Posterior vena cava (tissue), 2 donors: ENCODE measurements at regions not wholly inside any gene's neighbourhood (a gene's known extent, or its start where the extent isn't known, plus 50 kb on each side); places are given as distances from the start of the nearest gene placed in this dataset.
"Not testable (repeated sequence)": the region's sequence is repeated elsewhere in the genome, so short reads cannot be mapped to it uniquely, and the experiment has no call there.

Experiments
- DNase-seq: peaks from one replicate; pipeline ENCODE4 v3.0.0-alpha.2; 2020; ENCODE audit warnings: low spot score
- intact Hi-C, 2 donors: fragments of 100-400 bp; cut with DNase I; formaldehyde crosslinking; loops; one replicate each; pipeline versions ENCODE4 v1.14.1 to v1.14.2; 2022 to 2023
- donor health status: DM: yes; HTN: yes; CAD: no.
- donor health status: DM: yes; HTN: yes; CAD: no.

DNA sequence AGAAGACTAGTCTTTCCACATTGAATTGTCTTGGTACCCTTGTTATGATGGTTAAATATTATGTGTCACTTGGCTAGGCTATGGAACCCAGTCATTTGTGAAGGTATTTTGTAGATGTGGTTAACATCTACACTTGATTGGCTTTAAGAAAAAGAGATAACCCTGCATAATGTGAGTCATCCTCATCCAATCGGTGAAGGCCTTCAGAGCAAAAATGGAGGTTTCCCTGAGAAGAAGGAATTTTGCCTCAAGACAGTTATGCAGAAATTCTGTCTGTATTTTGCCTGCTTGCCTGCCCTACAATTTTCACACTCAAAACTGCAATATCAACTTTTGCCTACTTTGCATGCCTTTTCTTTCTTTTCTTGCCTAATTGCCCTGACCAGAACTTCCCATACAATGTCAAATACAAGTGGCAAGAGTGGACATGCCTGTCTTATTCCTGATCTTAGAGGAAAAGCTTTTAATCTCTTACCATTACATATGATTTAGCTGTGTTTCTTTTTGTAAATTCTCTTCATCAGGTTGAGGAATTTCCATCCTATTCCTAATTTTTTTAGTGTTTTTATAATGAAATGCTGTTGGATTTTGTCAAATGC lies 84.6 kb upstream of the CDC42EP3 start:
- intact Hi-C loops, DNase-seq: not testable (repeated sequence)

DNA sequence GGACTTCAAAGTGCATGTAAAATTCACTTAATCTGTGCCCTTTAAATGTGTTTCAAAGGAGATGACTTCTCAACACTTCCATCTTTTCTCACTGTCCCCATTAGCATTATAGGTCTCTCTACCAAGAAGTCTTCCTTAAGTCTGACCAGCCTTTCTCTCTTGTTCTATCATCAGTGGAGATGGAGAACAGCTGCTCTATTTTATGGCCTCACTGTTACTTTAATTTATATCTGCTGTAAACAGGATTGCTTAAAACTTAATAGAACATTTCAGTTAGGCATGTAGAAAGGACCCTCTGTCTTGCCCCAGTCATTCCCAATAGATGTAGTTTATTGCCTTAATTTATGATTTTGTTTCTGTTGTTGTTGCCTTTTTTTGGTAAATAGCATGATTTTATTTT lies 86.0 kb upstream of the CDC42EP3 start:
- intact Hi-C loops = not testable (repeated sequence)

DNA sequence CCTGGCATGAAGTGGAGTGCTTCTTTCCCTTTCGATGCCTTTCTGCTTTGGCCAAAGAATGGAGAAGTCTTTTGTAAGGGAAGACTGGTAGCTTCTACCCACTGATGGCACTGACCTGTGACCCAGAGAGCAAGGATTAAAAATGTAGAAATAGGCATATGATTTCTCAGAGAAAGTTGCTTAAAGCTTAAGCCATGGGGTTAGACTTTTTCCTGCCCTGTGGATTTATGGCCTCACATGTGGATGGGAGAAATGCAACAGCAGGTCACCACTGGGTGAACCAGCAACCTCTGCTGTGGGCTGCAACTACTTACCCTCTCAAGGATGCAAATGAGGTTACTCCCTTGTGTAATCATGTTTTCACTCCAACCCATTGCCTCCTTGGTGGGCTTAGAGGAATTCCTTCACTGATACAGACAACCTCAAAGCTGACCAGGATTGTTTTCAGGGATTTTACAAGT lies 86.7 kb upstream of the CDC42EP3 start:
- not testable (repeated sequence) for DNase-seq

More for the DNA sequence above, 86.0 kb upstream of the CDC42EP3 start:
- DNase-seq = not testable (repeated sequence)

DNA sequence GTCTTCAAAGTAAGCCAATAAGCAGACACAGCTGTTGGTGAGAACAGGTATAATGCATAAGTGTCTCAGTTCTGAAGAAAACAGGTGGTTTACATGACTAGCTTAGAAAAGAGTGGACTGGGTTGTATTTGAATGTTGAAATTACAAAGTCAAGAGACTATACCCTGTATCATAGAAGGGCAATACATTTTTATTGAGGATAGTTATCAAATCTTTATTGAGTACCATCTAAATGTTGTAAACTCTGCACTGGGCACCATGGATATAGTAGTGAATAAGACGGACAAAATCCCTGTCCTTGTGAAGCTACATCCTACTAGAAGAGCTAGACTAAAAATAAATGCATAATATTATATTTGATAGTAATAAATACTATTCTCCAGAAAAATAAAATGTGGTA lies 88.5 kb upstream of the CDC42EP3 start:
- intact Hi-C loops, DNase-seq: not testable (repeated sequence)

More for the DNA sequence above, 86.7 kb upstream of the CDC42EP3 start:
- intact Hi-C loops = not testable (repeated sequence)

DNA sequence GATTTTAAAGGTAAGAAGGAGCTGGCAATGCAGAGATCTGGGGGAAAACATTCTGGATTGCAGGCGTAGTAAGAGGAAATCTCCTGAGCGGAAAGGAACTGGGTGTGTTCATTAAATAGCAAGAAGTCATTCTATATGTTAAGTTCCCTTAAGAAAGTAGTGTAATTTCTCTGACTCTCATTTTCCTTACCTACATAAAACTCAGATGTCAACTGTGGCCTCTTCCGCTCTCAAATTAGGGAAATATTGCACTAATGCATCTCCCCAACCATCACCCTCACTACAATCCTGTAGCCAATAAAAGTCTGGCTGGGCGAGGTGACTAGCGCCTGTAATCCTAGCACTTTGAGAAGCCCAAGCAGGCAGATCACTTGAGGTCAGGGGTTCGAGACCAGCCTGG lies 89.0 kb upstream of the CDC42EP3 start:
- intact Hi-C loops = no loop called here
- DNase-seq = no peak

DNA sequence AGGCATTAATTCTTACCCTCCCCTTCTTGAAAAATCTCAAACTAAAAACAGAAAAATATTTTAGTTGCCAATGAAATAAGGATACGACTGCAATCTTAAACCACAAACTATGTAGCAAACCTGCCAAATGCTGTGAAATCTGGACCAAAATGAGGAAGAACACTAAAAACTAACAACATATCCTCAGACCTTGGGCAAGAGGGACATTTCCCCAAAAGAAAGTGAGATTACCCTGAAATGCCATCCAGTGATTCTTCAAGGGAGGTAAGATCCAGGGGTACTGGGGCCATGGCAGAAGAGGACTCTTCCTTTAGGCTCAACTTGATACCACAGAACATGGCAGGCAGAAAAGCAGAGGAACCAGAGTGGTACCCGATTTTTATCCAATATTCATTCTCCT lies 90.8 kb upstream of the CDC42EP3 start:
- DNase-seq, intact Hi-C loops: not testable (repeated sequence)

DNA sequence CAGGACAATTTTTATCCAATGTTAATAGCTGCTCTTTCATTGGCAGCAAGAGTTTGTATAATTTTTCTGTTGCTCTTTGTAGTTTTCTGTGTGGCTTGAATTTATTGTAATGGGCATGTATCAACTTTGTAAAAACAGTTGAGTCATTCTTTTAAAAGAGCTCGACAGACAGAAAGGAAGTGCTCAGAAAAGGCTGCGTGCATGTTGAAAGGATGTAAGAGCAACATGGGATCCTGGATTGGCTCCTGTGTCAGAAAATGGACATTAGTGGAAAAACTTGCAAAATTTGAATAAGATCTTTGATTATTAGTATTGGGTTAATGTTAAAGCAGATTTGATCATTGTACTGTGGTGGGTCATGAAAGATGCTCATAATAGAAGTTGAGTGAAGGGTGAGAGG lies 93.3 kb upstream of the CDC42EP3 start:
- intact Hi-C loops = no loop called here
- DNase-seq = no peak

DNA sequence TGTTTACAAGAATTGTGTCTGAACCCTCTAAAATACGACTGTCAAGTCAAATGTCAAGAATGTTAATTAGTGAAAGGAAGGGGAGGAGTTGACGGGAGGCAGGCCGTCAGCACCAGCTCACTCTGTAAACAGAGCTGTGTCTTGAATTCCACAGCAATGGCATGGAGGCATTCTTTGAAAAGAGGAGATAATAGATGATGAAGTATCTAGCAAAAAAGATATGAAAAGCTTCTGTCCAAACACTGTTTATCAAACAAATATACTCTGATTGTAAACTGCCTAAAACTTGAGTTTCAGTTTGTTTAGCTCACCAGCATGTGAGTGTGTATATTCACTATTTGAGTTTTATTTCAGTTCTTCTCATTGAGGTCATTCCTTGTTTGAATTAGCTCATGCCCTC lies 94.7 kb upstream of the CDC42EP3 start:
- no peak for DNase-seq
- intact Hi-C loops = no loop called here

DNA sequence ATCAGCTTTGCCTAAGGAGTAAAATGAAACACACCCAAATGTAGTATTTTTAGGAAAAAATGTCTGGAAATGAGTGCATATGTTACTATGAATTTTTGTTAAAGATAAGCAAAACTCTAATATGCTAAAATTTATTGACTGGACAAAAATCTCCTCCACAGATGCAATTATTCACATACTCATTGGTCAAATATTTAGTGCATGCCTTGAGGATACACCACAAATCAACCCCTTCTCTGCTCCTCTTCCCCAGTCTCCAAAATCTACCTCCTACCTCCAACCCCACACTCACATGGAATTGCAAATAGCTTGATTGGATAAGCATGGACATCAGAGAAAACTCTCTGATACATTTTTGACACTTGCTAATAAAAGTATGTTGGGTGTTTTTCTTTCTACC lies 95.6 kb upstream of the CDC42EP3 start:
- intact Hi-C loops = no loop called here
- DNase-seq = no peak

DNA sequence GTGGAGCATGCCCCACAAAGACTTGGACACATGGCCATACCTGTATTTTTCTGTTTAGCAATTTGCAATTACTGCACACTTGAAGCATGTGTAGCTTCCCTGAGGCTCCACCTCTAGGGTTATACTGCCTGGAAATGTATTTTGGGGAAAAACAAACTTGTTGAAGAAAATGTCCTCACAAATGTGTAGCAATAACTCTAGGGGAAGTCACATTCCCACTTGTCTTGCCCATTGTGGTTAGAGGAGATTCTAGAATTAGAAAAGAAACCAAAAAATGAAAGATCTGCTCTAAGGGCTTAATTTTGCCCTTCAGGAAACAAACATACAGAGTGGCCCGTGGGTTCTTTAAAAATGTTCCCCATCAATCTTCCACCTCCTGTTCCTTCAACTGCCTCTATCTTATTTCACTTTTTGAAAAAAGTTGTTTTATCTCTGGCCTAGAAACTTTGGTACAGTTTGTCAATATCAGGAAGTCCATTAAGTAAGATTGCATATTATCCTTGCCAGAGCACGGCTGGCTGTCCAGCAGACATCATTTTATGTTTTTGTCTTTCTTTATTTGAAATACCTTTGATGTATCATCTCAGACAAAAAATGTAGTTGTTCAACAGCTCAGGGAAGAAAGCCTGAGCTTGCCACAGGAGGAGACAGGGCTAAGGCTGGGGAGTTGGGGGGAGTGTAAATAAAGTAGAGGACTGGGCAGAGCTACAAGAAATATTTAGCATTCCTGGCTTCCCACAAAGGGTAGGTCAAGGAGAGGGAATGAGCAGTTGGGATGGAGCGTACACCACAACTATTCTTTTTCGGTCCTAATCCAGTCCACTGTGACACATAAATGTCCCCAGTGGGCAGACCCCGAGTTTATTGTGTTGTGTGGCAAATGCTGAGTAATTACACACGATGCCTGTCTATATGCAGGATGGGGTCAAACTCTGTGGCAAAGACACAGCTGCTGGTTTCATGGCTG lies 96.8 kb upstream of the CDC42EP3 start:
- intact Hi-C loops = no loop called here
- no peak for DNase-seq

DNA sequence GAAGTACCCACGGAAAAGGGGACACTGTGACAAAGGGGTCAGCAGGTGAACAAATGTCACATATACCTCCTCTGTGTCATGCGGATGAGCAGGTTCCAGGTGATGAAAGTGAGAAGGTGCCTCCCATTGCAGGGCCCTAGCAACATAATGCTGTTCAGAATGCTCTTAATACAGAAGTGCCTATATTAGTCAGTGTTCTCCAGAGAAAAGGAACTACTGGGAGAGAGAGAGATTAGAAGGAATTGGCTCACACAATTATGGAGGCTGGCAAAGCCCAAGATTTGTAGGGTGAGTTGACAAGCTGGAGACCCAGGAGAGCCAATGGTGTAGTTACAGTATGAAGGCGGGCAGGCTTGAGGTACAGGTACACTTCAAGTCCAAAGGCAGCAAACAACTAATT lies 98.1 kb upstream of the CDC42EP3 start:
- intact Hi-C loops = no loop called here
- no peak for DNase-seq

DNA sequence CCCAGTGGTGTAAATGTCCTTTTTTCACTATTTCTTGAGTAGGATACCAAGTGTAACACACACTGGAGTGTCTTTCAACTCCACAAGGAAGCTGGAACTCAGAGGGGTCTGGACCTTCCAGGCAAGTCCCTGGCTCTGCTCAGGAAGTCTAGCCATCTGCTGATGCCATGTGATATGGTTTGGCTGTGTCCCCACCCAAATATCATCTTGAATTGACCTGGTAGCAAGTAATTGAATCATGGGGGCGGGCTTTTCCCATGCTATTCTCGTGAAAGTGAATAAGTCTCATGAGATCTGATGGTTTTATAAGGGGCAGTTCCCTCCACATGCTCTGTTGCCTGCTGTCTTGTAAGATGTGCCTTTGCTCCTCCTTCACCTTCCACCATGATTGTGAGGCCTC lies 99.4 kb upstream of the CDC42EP3 start:
- intact Hi-C loops = loop anchor here in 1 of 2 donors (10.0 kb wide), 2 partner anchors 54 to 96 kb away; partner anchors contain the start of gene CDC42EP3
- no peak for DNase-seq

DNA sequence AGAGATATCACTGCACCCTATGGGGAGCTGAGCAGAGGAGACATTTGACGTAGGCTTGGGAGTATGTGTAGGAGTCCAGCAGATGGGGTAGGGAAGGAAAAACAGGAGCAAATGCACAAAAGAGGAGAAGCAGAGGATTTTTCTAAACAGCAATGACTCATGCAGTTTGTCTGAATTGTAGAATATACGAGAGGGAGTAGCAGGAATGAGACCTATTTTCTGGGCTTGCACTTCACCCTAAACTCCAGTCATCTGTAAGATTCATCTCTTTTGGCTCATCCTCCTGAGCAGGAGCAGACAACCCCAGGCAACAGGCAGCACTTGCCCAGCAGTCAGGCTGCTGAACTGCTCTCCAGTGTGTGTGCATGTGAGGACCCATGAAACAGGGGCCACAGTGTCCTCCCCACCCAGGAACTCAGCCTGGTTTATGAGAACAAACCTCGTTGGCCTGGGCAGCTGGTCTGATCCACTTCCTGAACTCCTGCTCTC lies 100.2 kb upstream of the CDC42EP3 start:
- DNase-seq = no peak
- intact Hi-C loops = loop anchor here in 1 of 2 donors (10.0 kb wide), 2 partner anchors 53 to 97 kb away; partner anchors contain the start of gene CDC42EP3

DNA sequence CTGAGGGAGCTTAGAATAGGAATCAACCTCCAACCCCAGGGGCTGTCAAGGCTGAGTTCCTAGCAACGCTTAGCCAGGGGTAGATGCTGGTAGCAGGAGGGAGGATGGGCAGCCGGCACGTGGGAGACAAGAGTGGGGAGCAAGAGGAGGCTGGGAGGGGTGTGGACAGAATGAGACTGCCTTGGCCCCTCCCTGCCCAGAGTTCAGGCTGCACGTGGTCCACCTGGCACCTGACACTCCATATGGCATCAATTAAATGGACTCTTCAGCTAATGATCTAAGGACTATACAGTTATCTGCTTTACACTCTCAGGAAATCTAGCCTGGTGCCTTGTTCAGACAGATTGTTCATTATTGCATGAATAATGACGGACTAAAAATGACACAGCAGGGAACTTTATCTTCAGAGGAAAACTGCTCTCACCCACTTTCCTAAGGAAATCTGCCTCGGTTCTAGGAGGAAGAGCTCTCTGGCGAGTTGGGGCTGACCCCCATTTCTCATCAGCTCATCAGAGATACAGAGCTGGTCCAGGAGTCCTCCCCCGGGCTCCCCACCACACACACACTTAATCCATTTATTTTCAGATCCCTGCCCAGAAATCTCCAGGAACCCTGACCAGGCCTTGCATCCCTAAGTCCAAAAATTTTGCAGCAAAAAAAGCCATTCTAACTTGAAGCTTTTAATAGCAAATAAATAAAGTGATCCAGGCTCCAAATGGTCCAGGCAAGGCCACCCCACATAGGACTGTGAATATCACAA lies 102.1 kb upstream of the CDC42EP3 start:
- intact Hi-C loops = loop anchor here in 1 of 2 donors (10.0 kb wide), 2 partner anchors 51 to 99 kb away; partner anchors contain the start of gene CDC42EP3
- DNase-seq = no peak

DNA sequence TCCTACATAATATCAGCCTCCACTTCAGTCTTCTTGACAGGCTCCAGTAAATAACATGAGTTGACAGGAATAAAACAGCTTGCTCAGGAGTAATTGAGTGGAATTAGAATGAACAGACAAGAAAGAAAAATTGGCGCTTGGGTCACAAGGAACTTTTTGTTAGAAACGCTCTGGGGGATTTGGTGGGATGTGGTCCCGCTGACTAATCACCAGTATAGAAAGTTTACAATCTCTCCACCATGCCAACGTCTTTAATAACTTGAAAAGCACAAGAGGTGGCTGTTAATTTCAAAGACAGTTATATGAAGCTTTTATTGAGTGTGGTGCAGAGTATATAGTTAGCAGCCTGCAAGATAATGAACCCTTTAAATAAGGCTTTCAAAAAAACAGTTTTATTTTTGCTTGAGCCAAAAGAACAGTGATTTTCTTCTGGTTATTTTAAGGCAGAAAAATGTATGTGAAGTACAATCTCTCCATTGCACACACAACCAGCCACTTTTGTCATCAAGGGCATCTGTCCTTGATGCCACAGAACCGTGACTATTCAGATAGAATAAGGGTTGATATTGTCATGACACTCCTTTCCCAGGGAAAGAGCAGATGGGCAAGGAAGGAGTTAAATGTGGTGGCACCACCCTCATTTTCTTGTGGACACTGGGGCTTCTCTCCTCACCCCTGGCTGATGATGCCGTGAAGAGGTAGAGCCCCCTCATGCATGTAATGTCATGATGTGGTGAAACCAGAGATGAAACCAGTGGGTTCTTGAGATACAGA lies 102.9 kb upstream of the CDC42EP3 start:
- intact Hi-C loops = loop anchor here in 1 of 2 donors (10.0 kb wide), 2 partner anchors 50 to 100 kb away; partner anchors contain the start of gene CDC42EP3
- DNase-seq = not testable (repeated sequence)

DNA sequence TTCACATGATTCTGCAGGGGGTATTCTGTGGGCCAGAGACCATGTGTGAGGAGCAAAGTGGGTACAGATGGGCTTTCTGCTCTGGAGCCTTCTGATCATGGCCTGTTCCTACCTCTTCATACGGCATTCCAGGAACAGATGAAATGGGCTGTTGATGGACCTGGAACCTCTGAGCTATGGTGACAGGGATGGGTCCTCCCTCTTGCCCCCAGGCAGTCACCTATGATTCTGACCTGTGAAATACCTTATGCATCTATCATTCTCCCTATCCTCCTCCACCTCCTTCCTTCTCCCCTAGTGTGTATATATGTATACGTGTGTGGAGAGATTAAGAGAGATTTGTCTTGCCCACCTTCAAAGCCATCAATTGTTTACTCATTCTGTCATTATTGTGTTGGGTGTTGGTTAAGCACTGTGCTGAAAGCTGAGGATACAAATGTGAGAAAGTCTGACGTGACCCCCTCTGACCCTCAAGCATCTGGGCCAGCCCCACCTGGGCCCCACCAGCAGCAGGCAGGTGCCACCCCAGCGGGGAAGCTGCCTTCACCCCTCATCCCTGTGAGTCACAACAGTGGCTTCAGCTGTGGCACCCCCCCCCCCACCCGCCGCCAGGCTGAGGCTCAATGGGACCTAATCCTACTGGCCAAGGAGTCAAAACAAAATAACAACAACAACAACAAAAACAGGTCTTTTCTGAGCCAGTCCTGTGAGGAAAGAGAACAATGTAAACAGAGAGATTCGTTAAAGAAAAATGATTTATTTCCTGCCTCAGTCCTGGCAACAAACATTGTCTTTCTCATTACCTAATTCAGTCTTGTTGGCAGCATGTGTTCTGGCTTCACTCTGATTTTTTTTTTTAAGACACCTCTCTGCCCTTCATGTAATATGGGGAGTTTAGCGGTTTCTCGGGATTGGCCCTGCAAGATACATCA lies 103.8 kb upstream of the CDC42EP3 start:
- intact Hi-C loops = loop anchor here in 1 of 2 donors (10.0 kb wide), 2 partner anchors 50 to 100 kb away; partner anchors contain the start of gene CDC42EP3
- DNase-seq = no peak

DNA sequence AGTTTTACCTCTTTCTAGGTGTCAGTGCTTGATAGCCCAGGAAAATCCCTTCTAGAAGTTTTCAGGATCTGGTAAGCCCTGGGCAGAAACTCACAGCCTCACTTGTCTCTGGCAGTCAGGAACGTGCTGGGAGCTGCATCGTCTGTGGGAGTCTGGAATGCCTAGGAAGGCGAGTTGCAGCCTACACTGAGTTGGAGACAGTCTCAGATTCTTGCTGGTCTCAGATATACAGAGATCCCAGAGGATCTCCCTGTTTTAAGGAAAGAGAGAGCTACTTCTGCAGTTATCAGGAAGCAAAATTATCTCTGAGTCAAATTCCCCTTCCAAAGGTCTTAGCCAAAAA lies 104.4 kb upstream of the CDC42EP3 start:
- intact Hi-C loops = loop anchor here in 1 of 2 donors (10.0 kb wide), 2 partner anchors 49 to 101 kb away; partner anchors contain the start of gene CDC42EP3
- no peak for DNase-seq
